Glomerular visceral epithelial cell (primary cell): ENCODE measurements at regions not wholly inside any gene's neighbourhood (a gene's known extent, or its start where the extent isn't known, plus 50 kb on each side); places are given as distances from the start of the nearest gene placed in this dataset.
"Not testable (repeated sequence)": the region's sequence is repeated elsewhere in the genome, so short reads cannot be mapped to it uniquely, and the experiment has no call there.

Experiments
- DNase-seq: peaks from one replicate; pipeline ENCODE4 v3.0.0-alpha.2; 2016; ENCODE audit errors: extremely low spot score

DNA sequence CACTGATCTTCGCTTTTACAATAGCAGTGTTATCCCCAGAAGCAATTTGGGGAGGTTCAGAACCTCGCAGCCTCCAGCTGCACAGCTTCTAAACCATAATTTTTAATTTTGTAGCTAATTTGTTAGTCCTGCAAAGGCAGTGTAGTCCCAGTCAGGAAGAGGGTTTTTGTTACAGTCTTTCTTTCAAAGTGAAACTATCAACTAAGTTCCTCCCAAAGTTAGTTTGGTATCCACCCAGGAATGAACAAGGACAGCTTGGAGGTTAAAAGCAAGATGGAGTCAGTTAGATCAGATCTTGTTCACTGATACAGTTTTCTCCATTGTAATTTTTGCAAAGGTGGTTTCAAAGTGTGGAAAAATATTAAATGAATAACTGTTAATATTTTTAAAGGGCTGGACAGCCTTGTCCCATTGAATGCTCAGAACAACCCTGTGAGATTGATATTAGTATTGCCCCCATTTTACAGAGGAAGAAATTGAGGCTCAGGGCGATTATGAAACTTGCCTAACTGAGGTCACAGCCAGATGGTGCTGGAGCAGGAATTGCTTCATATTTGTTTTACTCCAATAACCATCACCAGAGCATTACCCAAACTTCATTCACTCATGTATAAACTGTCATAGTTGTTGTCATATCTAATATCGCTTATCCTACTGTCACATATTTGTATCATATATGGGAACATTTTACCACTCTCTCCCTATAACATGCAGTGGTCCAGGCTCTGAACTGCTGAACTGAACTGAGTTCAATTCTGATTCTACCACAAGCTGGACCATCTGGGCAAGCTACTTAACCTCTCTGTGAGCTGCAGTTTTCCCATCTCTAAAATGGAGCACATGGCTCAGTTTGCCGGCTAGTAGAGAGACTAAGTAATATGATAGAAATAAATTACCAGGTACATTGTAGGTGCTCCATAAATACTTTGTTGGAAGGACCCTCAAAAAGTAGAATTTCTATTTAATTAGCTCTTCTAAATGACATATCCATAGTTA, 213.8 kb downstream of the BCAS1 start:
- no peak for DNase-seq

DNA sequence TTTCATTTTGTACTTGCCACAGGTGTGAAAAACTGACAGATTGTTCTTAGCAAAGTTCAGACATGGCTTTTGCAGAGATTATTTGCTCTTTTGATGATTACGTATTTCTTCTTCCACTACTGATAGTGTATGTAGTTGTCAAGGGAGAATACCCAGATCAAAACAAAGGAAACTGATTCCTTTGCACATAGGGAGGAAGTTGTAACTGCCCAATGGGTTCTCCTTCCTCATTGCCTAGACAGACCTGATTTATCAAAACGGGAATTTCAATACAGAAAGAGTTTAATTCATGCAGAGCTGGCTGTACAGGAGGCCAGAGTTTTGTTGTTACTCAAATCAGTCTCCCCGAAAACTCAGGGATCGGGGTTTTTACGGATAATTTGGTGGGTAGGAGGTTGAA, 214.7 kb downstream of the BCAS1 start:
- no peak for DNase-seq

DNA sequence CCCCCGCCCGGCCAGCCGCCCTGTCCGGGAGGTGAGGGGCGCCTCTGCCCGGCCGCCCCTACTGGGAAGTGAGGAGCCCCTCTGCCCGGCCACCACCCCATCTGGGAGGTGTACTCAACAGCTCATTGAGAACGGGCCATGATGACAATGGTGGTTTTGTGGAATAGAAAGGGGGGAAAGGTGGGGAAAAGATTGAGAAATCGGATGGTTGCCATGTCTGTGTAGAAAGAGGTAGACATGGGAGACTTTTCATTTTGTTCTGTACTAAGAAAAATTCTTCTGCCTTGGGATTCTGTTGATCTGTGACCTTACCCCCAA, 215.8 kb downstream of the BCAS1 start:
- DNase-seq = not testable (repeated sequence)

DNA sequence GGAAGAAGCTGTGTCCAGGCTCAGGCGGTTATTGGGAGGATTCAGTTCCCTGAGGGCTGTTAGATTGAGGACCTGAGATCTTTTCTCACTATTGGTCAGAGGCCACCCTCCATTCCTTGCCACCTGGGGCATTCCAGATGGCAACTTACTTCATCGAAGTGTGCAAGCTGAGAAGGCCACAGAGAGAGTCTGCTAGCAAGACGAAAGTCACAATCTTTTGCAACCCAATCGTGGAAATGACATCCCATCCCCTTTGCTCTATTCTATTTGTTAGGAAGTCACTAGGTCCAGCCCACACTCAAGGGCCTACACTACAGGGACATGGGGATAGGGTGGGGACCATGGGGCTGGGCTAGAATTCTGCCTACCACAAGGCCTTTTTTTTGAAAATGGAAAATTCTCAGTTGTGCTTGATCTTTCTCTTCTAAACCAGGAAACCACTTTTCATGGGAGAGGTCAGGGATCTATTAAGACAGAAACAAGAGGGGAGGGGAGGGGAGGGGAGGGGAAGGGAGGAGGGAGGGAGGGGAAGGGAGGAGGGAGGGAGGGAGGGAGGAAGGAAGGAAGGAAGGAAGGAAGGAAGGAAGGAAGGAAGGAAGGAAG, 217.2 kb downstream of the BCAS1 start:
- DNase-seq = no peak

DNA sequence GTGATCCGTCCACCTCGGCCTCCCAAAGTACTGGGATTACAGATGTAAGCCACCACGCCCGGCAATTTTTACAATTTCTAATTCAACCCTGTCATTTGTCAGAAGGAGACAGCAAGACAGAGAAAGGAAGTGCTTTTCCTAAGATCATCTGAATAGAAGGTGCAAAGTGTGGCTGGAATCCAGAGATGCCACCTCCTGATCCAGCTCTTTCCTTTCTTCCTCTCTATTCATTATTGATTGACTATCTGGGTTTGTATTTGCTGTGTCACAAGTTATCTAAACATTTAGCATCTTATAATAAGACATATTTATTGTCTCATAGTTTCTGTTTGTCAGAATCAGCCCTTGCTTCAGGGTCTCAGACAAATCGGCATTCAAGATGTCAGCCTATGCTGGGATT, 217.7 kb downstream of the BCAS1 start:
- no peak for DNase-seq

DNA sequence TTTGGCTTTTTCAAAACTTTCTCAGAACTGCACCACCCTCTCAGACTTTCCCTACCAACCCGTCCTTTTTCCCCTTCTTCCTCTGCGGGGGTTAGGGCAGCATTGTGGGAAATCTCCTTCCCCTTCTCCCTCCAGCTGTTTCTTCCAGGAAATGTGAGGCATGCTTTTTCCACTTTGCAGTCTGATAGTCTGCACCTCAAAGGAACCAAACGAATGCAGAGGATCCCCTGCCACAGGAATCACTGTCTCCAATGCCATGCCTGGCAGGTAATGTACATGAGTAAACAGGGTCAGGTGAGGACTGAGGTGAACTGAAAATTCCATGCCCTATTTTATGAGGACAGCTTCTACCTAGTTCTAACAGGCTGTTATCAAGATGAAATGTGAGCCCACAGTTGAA, 218.4 kb downstream of the BCAS1 start:
- no peak for DNase-seq

DNA sequence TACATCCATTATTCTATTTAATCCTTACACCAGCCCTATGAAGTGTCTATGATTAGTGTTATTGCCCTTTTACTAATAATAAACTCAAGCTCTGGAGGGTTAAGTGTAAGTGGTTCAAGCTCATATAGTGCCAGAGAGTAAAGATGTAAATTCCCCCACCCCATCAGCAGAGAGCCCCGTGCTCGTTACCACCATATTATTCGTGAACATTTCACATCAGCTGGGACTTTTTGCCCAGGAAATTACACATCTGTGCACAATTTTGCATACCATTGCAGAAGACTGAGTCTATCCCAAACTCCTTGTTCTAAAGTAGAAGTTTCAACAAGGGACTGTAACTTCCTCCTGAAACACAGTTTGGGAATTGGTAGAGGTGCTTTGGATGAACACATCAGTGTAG, 220.1 kb downstream of the BCAS1 start:
- DNase-seq = no peak

DNA sequence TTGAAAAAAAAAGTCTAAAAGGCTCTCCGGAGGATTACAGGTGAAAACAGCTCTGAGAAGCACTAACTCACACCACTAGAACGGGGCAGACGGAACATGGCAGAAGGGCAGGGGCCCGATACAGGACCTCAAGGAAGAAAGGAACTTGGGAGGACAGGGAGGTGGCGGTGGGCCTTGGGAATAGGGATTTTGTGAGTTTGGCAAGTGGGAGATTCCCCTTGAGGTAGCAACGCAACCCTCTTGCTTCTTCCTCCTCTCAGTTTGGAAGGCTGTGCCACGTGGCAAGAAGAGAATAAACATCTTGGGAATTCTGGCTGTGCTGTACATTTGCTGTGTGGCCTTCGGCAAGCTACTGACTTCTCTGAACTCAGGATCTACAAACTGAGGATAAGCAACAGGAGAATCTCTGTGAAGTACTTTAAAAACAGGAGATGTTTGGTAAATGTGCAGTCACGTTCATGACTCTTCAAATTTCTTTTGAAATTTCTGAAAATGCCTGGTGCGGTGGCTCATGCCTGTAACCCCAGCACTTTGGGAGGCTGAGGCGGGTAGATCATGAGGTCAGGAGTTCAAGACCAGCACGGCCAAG, 220.8 kb downstream of the BCAS1 start:
- DNase-seq = no peak

DNA sequence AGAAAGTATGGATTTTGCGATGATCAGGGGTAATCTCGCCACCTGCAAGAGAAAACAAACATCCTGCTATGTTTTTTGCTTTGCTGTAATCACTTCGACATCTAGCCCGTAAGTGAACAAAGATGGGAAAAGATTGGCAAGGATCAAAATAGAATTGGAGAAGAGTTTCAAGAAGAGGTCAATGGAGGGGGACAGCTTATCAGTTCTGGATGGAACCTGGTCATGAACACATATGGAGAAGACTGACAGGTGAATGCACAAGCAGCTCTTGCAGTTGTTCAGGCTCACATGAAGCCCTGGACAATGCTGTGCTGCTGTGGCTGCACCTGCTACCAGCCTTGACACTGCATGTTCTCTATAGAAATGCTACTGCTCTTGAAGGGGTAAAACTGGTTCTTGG, 222.1 kb downstream of the BCAS1 start:
- DNase-seq = no peak

DNA sequence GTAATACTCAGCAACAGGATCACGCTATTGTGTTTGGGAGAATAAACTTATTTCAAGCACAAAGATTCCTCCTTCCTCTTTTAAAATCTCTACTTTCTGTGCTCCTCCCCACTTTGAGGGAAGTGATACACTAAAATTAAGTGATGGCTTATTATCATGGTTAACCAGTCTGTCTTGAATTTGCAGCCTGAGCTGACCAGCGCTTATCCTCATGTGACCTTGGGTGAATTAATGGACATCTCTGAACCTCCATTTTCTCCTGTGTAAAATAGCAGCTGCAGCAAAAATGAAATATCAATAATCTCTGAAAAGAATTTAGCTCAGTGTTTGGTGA, 222.6 kb downstream of the BCAS1 start:
- no peak for DNase-seq

DNA sequence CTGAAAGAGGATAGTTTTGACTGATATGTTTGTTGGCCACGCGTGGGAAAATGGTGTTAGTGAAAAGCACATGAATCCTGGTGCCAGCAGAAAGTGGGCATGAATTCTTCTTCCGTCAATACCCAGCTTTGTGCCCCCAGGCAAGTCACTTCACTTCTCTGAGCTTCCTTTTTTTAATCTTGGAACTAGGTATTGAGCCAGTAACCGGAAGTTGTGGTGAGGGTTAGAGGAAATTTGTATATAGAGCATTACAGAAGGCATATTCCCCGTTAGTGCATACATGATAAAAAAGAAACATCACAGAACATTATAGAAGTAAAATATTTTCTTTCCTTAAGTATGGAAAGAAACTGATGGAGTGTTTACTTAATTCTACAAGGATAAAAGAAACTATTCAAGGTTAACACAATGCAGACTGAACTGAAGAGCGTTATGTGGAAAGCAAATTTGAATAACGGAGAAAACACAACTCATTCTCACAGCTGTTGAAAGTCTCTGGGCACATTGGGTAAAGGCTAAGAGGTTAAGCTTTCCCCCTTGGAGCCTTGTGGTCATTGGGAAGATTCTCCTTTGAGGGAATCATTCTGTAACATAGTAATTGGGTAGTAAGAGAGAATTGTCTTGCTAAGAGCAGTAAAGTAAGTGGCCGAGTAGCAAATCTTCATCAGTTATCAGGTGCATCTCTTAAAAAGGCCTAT, 223.1 kb downstream of the BCAS1 start:
- DNase-seq = no peak

DNA sequence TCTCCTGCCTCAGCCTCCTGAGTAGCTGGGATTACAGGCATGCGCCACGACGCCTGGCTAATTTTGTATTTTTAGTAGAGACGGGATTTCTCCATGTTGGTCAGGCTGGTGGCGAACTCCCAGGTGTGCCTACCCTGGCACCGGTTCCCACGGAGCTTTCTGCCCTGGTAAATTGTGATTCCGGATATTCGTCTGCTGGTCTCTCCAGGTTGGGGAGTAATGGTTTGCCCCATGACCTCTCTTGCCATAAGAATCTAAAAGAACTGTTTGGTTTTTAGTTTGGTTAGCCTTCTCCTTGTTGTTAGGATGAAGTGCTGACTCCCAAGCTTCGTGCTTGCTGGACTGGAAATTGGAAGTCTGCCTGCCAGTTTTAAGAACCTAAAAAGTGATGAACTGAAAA, 223.8 kb downstream of the BCAS1 start:
- DNase-seq = no peak

DNA sequence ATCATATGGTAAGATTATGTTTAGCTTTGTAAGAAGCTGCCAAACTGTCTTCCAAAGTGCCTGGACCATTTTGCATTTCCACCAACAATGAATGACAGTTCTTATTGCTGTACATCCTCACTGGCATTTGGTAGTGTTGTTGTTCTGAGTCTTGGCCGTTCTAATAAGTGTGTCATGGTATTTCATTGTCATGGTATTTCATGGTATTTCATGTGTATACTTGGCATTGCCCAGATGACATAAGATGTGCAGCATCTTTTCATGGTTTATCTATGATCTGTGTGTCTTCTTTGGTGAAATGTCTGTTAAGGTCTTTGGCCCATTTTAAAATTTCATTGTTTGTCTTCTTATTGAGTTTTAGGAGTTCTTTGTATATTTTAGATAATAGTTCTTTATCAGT, 224.4 kb downstream of the BCAS1 start:
- DNase-seq = no peak

DNA sequence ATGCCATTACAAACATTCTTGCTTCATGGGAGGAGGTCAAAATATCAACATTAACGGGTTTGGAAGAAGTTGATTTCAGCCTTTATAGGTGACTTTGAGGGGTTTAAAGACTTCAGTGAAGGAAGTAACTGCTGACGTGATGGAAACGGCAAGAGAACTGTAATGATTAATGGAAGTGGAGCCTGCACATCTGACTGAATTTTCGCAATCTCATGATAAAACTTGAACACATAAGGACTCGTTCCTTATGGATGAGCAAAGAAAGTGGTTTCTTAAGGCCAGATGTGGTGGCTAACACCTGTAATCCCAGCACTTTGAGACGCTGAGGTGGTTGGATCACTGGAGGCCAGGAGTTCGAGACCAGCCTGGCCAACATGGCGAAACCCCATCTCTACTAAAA, 226.1 kb downstream of the BCAS1 start:
- DNase-seq = no peak

DNA sequence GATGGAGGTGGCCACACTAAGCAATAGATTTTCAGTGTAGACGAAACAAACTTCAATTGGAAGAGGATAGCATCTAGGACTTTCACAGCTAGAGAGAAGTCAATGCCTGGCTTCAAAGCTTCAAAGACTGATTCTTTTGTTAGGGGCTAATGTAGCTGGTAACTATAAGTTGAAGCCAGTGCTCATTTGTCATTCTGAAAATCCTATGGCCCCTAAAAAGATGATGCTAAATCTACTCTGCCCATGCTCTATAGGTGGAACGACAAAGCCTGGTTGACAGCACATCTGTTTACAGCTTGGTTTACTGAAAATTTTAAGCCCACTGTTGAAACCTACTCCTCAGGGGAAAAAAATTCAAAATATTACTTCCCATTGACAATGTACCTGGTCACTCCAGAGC, 226.7 kb downstream of the BCAS1 start:
- no peak for DNase-seq

DNA sequence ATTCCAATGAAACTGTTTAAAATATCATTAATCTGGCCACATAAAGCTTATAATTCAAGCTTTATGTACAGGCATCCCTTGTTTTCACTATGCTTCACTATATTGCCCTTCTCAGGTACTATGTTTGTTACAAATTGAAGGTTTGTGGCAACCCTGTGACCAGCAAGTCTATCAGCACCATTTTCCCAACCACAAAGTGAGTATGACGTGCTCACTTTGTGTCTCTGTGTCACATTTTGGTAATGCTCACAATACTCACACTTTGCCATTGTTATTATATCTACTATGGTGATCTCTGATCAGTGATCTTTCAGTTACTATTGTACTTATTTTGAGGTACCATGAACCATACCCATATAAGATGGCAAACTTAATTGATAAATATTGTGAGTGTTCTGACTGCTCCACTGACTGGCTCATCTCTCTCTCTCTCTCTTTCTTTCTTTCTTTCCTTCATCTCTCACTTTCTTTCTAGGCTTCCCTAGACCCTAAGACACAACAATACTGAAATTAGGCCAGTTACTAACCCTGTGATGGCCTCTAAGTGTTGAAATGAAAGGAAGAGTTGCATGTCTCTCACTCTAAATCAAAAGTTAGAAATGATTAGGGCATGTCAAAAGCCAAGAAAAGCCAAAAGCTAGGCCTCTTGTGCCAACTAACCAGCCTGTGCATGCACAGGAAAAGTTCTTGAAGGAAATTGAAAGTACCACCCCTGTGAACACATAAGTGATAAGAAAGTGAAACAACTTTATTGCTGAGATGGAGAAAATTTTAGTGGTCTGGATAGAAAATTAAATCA, 227.9 kb downstream of the BCAS1 start:
- DNase-seq = no peak

DNA sequence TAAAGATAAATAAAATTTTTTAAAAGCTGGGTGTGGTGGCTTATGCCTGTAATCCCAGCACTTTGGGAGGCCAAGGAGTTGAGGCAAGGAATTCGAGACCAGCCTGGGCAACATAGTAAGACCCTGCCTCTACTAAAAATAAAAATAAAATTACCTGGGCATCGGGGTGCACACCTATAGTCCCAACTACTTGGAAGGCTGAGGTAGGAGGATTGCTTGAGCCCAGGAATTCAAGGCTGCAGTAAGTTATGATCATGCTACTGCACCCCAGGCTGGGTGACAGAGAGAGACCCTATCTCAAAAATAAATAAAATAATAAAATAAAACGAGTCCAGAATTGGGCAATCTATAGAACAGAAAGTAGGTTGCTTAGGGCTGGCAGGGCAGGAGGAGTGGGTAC, 228.7 kb downstream of the BCAS1 start:
- no peak for DNase-seq

DNA sequence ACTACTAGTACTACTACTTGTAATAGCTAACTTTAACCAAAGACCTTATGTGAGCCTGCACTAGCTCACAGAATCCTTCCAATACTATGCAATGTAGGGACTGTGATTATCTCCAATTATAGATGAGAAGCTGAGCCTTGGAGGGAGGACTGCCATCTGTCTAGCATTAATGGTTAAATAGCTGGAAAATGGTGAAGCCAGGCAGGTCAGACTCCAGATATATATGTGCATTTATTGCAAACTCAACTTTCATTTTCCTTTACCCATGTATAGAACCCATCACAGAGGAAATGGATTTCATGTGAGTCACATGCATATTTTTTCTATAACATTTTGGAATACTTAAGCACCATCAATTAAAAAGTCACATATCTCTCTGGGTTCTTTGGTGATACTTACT, 229.9 kb downstream of the BCAS1 start:
- no peak for DNase-seq

DNA sequence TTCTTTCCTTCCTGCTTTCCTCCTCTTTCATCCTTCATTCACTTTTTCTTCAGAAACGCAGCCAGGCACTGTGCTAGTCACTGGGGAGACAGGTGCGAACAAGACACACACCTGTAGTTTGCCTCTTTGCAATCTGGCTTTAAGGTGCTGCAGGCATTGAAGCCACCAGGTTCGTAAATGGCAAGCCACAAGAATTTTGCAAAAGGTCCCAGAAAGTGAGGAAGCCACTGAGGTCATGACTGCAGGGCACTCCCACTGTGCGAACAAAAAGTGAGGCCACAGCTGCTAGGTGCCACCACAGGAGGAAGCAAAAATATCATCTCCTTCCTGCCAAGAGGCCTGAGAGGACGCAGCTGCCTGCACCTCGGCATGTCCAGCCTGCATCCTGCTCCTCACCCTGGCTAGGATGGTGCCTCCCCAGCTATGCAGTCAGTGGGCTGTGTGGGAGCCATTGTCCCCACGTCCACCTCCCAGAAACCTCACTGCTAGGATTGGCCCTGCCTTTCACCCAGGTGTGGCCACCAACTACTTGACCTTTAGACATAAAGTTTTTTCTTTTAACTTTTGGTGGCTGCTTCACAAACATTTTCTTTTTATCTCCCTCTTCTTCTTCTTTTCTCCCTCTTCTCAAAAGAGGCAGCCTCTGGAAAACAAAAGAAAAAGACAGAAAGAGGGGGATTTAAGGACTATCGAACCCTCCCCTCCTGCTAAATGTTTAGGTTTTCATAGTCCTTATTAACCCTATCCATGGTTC, 230.8 kb downstream of the BCAS1 start:
- no peak for DNase-seq

DNA sequence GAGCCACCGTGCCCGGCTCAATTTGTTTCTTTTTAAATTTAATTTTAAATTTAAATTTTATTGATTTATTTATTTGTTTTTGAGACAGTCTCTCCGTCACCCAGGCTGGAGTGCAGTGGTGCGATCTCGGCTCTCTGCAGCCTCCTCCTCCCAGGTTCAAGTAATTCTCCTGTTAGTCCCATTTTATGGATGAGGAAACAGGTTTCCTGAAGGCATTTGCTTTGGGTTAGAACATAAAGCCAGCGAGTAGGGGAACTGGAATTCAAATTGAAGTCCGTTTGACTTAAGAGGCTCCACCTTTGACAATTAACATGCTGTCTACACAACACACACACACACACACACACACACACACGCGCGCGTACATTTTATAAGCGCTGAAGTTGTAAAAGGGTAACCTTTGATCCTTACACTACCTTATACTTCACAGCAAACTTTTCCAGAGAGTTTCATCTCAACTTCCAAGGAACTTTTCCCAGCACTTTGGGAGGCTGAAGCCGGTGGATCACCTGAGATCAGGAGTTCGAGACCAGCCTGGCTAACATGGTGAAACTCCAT, 232.0 kb downstream of the BCAS1 start:
- no peak for DNase-seq
